Activated T-helper 1 cell treated with anti-CD3 and anti-CD28 coated beads, Interleukin-2, amount 50 U/mL, for 16 hours (primary cell): ENCODE measurements at regions not wholly inside any gene's neighbourhood (a gene's known extent, or its start where the extent isn't known, plus 50 kb on each side); places are given as distances from the start of the nearest gene placed in this dataset.

Source experiments
- DNase-seq, 2 donors: peaks; one replicate each; pipeline ENCODE4 v3.0.0-alpha.2; 2020; ENCODE audit warnings: low read depth in 1 of 2, low spot score in 1 of 2

GRCh38 chr10:60728056-60728455 lies 50.2 kb upstream of the CDK1 start:
- DNase-seq, result no peak

GRCh38 chr10:60726257-60726656 lies 52.0 kb upstream of the CDK1 start:
- DNase-seq, result no peak

- no peak for DNase-seq
Observed at GRCh38 chr10:60722623-60723022, 55.7 kb upstream of the CDK1 start.

- DNase-seq, result no peak
Observed at GRCh38 chr10:60719721-60720120, 58.6 kb upstream of the CDK1 start.

- no peak for DNase-seq
Observed at GRCh38 chr10:60718886-60719285, 59.4 kb upstream of the CDK1 start.

GRCh38 chr10:60717852-60718251 lies 60.4 kb upstream of the CDK1 start:
- DNase-seq, result no peak

GRCh38 chr10:60714233-60714632 lies 64.0 kb upstream of the CDK1 start:
- no peak for DNase-seq

GRCh38 chr10:60711496-60711895 lies 66.8 kb upstream of the CDK1 start:
- no peak for DNase-seq

GRCh38 chr10:60710041-60710440 lies 68.2 kb upstream of the CDK1 start:
- no peak for DNase-seq

- no peak for DNase-seq
Observed at GRCh38 chr10:60708666-60709065, 69.6 kb upstream of the CDK1 start.

- DNase-seq, result no peak
Observed at GRCh38 chr10:60707841-60708240, 70.4 kb upstream of the CDK1 start.

- DNase-seq, result no peak
Observed at GRCh38 chr10:60706146-60706545, 72.1 kb upstream of the CDK1 start.

- no peak for DNase-seq
Observed at GRCh38 chr10:60705376-60705775, 72.9 kb upstream of the CDK1 start.

- DNase-seq, result no peak
Observed at GRCh38 chr10:60704471-60704870, 73.8 kb upstream of the CDK1 start.

GRCh38 chr10:60703266-60704041 lies 74.8 kb upstream of the CDK1 start:
- DNase-seq, result no peak

- no peak for DNase-seq
Observed at GRCh38 chr10:60687679-60688078, 90.6 kb upstream of the CDK1 start.

GRCh38 chr10:60684091-60684490 lies 94.2 kb upstream of the CDK1 start:
- DNase-seq, result no peak

GRCh38 chr10:60681103-60681502 lies 97.2 kb upstream of the CDK1 start:
- DNase-seq, result no peak

- DNase-seq, result no peak
Observed at GRCh38 chr10:60679388-60679990, 98.8 kb upstream of the CDK1 start.

- DNase-seq, result no peak
Observed at GRCh38 chr10:60678978-60679377, 99.3 kb upstream of the CDK1 start.

- DNase-seq, result no peak
Observed at GRCh38 chr10:60677531-60678129, 100.6 kb upstream of the CDK1 start.

- no peak for DNase-seq
Observed at GRCh38 chr10:60675236-60675635, 103.0 kb upstream of the CDK1 start.

GRCh38 chr10:60669501-60669900 lies 108.8 kb upstream of the CDK1 start:
- DNase-seq, result no peak
